ENCODE measurements at regions not wholly inside any gene's neighbourhood (a gene's known extent, or its start where the extent isn't known, plus 50 kb on each side); places are given as distances from the start of the nearest gene placed in this dataset.

DNA sequence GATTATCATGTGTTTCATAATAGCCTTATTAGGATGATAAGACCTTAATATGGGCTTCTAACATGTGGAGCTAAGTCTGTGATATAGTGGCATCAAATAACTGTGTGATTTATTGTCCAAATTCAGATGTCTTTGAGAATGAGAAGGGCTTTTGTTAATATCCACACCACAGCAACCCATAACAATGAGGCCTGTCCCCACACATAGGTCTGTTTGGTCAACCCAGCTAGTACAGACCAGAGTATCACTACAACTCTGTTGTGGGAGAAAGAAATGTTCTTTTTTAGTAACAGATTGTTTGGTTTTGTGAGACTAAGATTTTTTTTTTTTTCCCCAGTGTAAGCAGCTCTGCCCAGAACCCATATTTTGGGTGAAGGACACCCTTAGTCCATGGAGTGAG, 439.2 kb downstream of the PIK3C3 start:
- TF ChIP-seq EZH2phosphoT487 (IDR thresholded peaks at IDR 0.05; ENCODE audit: borderline replicate concordance, low read length), result no peak
- TF ChIP-seq, protein P1, sequence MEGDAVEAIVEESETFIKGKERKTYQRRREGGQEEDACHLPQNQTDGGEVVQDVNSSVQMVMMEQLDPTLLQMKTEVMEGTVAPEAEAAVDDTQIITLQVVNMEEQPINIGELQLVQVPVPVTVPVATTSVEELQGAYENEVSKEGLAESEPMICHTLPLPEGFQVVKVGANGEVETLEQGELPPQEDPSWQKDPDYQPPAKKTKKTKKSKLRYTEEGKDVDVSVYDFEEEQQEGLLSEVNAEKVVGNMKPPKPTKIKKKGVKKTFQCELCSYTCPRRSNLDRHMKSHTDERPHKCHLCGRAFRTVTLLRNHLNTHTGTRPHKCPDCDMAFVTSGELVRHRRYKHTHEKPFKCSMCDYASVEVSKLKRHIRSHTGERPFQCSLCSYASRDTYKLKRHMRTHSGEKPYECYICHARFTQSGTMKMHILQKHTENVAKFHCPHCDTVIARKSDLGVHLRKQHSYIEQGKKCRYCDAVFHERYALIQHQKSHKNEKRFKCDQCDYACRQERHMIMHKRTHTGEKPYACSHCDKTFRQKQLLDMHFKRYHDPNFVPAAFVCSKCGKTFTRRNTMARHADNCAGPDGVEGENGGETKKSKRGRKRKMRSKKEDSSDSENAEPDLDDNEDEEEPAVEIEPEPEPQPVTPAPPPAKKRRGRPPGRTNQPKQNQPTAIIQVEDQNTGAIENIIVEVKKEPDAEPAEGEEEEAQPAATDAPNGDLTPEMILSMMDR (conservative IDR thresholded peaks at IDR 0.05; ENCODE audit: low read depth, low read length), result no peak
